GM10266 (cell line): ENCODE measurements at regions not wholly inside any gene's neighbourhood (a gene's known extent, or its start where the extent isn't known, plus 50 kb on each side); places are given as distances from the start of the nearest gene placed in this dataset.
"Not testable (repeated sequence)": the region's sequence is repeated elsewhere in the genome, so short reads cannot be mapped to it uniquely, and the experiment has no call there.

Source experiments
- DNase-seq: peaks from one replicate; pipeline ENCODE4 v3.0.0; 2012; ENCODE audit errors: extremely low spot score
- CTCF ChIP-seq: IDR thresholded peaks from 2 replicates; pipeline ENCODE4 v1.5.1; 2012; ENCODE audit warnings: mild to moderate bottlenecking, low read depth; ENCODE audit not compliant: control insufficient read depth, insufficient read depth; ENCODE audit errors: missing control alignments

GRCh38 chr3:177905173-177906125 lies 630.8 kb upstream of the KCNMB2 start:
- no peak for TF ChIP-seq CTCF
- DNase-seq = no peak

GRCh38 chr3:177906126-177906511 lies 630.1 kb upstream of the KCNMB2 start:
- no peak for DNase-seq
- no peak for TF ChIP-seq CTCF

- DNase-seq = no peak
- no peak for TF ChIP-seq CTCF
These were observed 629.5 kb upstream of the KCNMB2 start for GRCh38 chr3:177906578-177907229.

- DNase-seq = not testable (repeated sequence)
These were observed 626.7 kb upstream of the KCNMB2 start for GRCh38 chr3:177909530-177909929.

GRCh38 chr3:177914224-177914623 lies 622.0 kb upstream of the KCNMB2 start:
- DNase-seq = no peak
- no peak for TF ChIP-seq CTCF

GRCh38 chr3:177916461-177916860 lies 619.8 kb upstream of the KCNMB2 start:
- no peak for TF ChIP-seq CTCF
- DNase-seq = no peak

- no peak for TF ChIP-seq CTCF
- DNase-seq = no peak
These were observed 618.9 kb upstream of the KCNMB2 start for GRCh38 chr3:177917234-177917861.
